ENCODE measurements at regions not wholly inside any gene's neighbourhood (a gene's known extent, or its start where the extent isn't known, plus 50 kb on each side); places are given as distances from the start of the nearest gene placed in this dataset.

GRCh38 chr4:127140306-127140705, 492.5 kb upstream of the INTU start (continued):
- TF ChIP-seq, protein P1, sequence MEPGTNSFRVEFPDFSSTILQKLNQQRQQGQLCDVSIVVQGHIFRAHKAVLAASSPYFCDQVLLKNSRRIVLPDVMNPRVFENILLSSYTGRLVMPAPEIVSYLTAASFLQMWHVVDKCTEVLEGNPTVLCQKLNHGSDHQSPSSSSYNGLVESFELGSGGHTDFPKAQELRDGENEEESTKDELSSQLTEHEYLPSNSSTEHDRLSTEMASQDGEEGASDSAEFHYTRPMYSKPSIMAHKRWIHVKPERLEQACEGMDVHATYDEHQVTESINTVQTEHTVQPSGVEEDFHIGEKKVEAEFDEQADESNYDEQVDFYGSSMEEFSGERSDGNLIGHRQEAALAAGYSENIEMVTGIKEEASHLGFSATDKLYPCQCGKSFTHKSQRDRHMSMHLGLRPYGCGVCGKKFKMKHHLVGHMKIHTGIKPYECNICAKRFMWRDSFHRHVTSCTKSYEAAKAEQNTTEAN (CRISPR knock-in tag; IDR thresholded peaks at IDR 0.05): no peak
- TF ChIP-seq FOXJ3 (CRISPR knock-in tag; IDR thresholded peaks at IDR 0.05; ENCODE audit: borderline replicate concordance): no peak
- no peak for TF ChIP-seq ARID4B (CRISPR knock-in tag; IDR thresholded peaks at IDR 0.05; ENCODE audit: borderline replicate concordance)
- TF ChIP-seq, protein P2, sequence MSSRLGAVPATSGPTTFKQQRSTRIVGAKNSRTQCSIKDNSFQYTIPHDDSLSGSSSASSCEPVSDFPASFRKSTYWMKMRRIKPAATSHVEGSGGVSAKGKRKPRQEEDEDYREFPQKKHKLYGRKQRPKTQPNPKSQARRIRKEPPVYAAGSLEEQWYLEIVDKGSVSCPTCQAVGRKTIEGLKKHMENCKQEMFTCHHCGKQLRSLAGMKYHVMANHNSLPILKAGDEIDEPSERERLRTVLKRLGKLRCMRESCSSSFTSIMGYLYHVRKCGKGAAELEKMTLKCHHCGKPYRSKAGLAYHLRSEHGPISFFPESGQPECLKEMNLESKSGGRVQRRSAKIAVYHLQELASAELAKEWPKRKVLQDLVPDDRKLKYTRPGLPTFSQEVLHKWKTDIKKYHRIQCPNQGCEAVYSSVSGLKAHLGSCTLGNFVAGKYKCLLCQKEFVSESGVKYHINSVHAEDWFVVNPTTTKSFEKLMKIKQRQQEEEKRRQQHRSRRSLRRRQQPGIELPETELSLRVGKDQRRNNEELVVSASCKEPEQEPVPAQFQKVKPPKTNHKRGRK (CRISPR knock-in tag; IDR thresholded peaks at IDR 0.05; ENCODE audit: borderline replicate concordance): no peak
- TF ChIP-seq, protein P3, sequence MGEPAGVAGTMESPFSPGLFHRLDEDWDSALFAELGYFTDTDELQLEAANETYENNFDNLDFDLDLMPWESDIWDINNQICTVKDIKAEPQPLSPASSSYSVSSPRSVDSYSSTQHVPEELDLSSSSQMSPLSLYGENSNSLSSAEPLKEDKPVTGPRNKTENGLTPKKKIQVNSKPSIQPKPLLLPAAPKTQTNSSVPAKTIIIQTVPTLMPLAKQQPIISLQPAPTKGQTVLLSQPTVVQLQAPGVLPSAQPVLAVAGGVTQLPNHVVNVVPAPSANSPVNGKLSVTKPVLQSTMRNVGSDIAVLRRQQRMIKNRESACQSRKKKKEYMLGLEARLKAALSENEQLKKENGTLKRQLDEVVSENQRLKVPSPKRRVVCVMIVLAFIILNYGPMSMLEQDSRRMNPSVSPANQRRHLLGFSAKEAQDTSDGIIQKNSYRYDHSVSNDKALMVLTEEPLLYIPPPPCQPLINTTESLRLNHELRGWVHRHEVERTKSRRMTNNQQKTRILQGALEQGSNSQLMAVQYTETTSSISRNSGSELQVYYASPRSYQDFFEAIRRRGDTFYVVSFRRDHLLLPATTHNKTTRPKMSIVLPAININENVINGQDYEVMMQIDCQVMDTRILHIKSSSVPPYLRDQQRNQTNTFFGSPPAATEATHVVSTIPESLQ (CRISPR knock-in tag; IDR thresholded peaks at IDR 0.05): no peak
- no peak for TF ChIP-seq MXD4 (CRISPR knock-in tag; IDR thresholded peaks at IDR 0.05; ENCODE audit: borderline replicate concordance)
- no peak for TF ChIP-seq ZNF232 (CRISPR knock-in tag; IDR thresholded peaks at IDR 0.05)
- no peak for TF ChIP-seq ZNF425 (CRISPR knock-in tag; conservative IDR thresholded peaks at IDR 0.05)
- TF ChIP-seq NFYB (CRISPR knock-in tag; conservative IDR thresholded peaks at IDR 0.05; ENCODE audit: low read depth): no peak
- no peak for TF ChIP-seq E2F5 (CRISPR knock-in tag; IDR thresholded peaks at IDR 0.05)
- TF ChIP-seq SMAD4 (CRISPR knock-in tag; IDR thresholded peaks at IDR 0.05): no peak

- Mint-ChIP-seq H3K9me3 (no peaks in the 10 kb centered on the region), H3K4me1 (peaks cover 7% of the 10 kb centered on the region; the same call in 1 of the 2 replicates), H3K4me3 (no peak overlapping the region), H3K36me3 (no peaks in the 10 kb centered on the region), H3K27me3 (ENCODE audit: low read depth) (no peaks in the 10 kb centered on the region), H3K27ac (no peak overlapping the region)
- DNase-seq (ENCODE audit: low spot score): no peak
- POLR2A ChIA-PET: no interaction called here
- ATAC-seq: no peak
- CTCF ChIA-PET: no interaction called here
- TF ChIP-seq TEAD1 (CRISPR knock-in tag; IDR thresholded peaks at IDR 0.05) (no peak), CREM (CRISPR knock-in tag; IDR thresholded peaks at IDR 0.05) (no peak), ZNF317 (CRISPR knock-in tag; IDR thresholded peaks at IDR 0.05; ENCODE audit: borderline replicate concordance, low read depth) (no peak), NFE2L1 (CRISPR knock-in tag; IDR thresholded peaks at IDR 0.05) (no peak), JUN (CRISPR knock-in tag; IDR thresholded peaks at IDR 0.05) (no peak), AFF4 (CRISPR knock-in tag; IDR thresholded peaks at IDR 0.05; ENCODE audit: borderline replicate concordance) (no peak), ESRRA (CRISPR knock-in tag; IDR thresholded peaks at IDR 0.05; ENCODE audit: borderline replicate concordance) (no peak), MYBL2 (CRISPR knock-in tag; IDR thresholded peaks at IDR 0.05) (no peak)
Observed at GRCh38 chr4:127141856-127142255, 490.9 kb upstream of the INTU start.
